ENCODE measurements at regions not wholly inside any gene's neighbourhood (a gene's known extent, or its start where the extent isn't known, plus 50 kb on each side); places are given as distances from the start of the nearest gene placed in this dataset.

GRCh38 chr3:154818676-154819255, 261.4 kb upstream of the MME start:
- TF ChIP-seq CTCF (IDR thresholded peaks at IDR 0.05) (no peak), POLR2A (IDR thresholded peaks at IDR 0.05; ENCODE audit: low read length) (no peak), RCOR1 (IDR thresholded peaks at IDR 0.05; ENCODE audit: low read depth, low read length) (no peak), ZFP36 (IDR thresholded peaks at IDR 0.05; ENCODE audit: borderline replicate concordance, partially characterized antibody) (no peak), RAD21 (conservative IDR thresholded peaks at IDR 0.05 in 1 of 2, IDR thresholded peaks at IDR 0.05 in 1 of 2) (no peak)

Data from A549 (cell line).